Erythroblast (primary cell): ENCODE measurements at regions not wholly inside any gene's neighbourhood (a gene's known extent, or its start where the extent isn't known, plus 50 kb on each side); places are given as distances from the start of the nearest gene placed in this dataset.

Experiments used
- DNase-seq, 2 experiments: peaks; one replicate each; lab custom pipeline; 2025; lab: John Stamatoyannopoulos, UW
- GATA1 ChIP-seq: IDR thresholded peaks from 2 replicates; pipeline ENCODE4 v1.6.1; 2011; ENCODE audit warnings: low read depth, mild to moderate bottlenecking, control low read depth, low read length, moderate library complexity
- POLR2A ChIP-seq: IDR thresholded peaks from 2 replicates; pipeline ENCODE4 v1.6.1; 2011; ENCODE audit warnings: mild to moderate bottlenecking, low read length

DNA sequence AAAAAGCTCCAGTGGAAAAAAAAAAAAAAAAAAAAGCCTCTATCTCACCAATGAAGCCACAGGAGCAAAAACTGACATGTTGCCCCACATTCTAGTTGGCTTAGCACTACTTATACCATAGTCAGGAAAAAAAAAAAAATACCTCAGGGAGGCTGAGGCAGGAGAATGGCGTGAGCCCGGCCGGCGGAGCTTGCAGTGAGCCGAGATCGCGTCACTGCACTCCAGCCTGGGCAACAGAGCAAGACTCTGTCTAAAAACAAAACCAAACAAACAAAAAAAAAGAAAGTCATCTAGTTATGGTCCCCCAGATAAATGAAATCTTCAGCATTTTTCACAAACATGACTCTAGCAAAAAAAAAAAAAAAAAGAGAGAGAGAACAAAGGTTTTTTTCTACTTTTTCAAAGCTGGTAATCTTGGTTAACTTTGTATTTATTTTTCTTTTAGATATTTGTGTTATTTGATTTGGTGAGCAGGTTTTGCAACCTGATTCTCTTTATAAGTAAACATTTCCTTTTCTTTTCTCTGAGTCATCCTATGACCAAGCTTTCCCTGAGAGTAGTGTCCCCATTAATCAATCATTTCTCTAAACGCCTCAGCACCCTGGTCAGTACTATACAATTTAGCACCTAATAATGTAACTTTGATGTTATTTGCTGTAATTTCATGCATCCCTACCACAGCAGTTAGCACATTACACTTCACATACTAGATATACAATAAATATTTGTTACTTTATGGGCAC is 273.7 kb upstream of the PIK3C3 start:
- TF ChIP-seq POLR2A (no peak), GATA1 (no peak)
- DNase-seq: no peak

- no peak for DNase-seq
- TF ChIP-seq GATA1: no peak
- TF ChIP-seq POLR2A: no peak
Observed at GRCh38 chr18:41674506-41674905, 280.5 kb upstream of the PIK3C3 start.

DNA sequence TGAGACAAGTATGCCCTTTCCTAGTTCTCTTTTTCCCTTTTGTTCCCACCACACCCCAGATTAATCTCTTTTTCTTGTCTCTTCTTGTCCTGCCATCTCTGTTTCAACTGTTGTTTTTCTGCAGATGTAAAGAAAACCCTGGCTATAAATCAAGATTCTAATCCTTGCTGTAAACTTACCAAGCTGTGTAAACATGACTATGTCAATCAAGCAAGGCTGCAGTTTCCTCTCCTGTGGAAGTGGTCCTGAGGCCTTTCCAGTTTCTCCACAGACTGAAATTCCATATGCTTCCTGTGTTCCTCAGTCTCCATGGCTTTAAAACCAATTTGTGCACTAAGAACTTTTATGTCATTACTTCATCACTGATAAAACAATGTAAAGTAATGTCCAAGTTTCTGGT is 288.8 kb upstream of the PIK3C3 start:
- TF ChIP-seq POLR2A: no peak
- TF ChIP-seq GATA1: no peak
- DNase-seq: no peak

DNA sequence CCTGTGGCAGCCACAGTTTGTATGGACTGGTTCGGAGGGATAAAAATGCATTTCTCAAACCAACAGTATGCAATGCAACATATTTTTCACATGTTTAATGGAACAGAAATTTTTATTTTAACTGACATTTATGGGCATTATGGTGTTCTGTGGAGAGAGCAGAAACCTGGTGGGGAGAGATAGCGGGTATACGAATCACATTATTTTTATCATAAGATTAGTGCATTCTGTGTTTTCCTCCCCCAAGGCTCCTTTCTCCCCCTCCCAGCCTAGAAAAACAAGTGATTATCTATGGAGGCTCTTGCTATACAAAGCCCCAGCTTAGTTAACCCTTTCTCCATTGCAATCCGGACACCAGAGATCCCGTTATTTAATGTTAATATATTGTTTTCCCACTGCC is 289.8 kb upstream of the PIK3C3 start:
- no peak for TF ChIP-seq GATA1
- TF ChIP-seq POLR2A: no peak
- no peak for DNase-seq

DNA sequence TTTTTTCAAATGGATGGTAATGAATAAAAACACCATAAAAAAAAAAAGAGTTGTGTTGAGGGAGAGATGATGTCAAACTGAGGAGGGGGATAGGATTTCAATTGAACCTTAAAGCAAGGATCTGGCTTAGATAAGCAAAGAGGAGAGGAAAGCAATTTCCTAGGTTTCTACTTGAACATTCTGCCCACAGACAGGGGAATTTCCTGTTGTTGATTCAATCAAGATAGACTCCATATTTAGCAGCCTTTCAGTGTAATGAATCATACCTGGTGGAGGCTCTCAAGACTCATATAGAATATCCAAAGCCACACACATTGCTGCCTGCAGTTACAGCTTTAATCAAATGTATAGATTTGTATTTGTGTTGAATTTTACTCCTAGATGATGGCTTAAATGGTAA is 294.4 kb upstream of the PIK3C3 start:
- DNase-seq: no peak
- TF ChIP-seq POLR2A (no peak), GATA1 (no peak)

- no peak for DNase-seq
- no peak for TF ChIP-seq GATA1
- no peak for TF ChIP-seq POLR2A
Observed at GRCh38 chr18:41659438-41660130, 295.4 kb upstream of the PIK3C3 start.

- TF ChIP-seq GATA1 (no peak), POLR2A (no peak)
- DNase-seq: no peak
Observed at GRCh38 chr18:41657189-41657588, 297.8 kb upstream of the PIK3C3 start.

- no peak for DNase-seq
- TF ChIP-seq GATA1 (no peak), POLR2A (no peak)
Observed at GRCh38 chr18:41655074-41655473, 300.0 kb upstream of the PIK3C3 start.

DNA sequence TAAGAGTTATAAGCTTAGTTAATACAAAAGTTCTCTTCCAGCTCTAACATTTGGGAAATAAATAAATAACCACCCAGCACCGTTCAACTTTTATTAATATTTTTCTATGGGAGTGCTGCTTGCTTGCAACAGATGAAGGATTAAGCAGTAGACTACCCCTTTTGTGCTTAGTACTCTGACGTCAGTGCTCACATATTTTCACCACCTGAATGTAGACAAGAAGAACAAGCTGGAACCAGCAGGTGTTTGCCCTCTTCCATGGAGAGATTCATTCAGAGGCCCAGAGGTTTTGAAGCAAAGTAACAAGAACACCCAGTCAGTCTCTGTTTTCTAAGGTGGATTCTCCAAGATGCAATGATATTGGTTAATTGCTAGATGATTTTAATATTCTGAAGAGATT is 307.1 kb upstream of the PIK3C3 start:
- no peak for TF ChIP-seq GATA1
- no peak for TF ChIP-seq POLR2A
- DNase-seq: no peak

- TF ChIP-seq GATA1 (no peak), POLR2A (no peak)
- no peak for DNase-seq
Observed at GRCh38 chr18:41646915-41647620, 308.0 kb upstream of the PIK3C3 start.

GRCh38 chr18:41645589-41646360 is 309.3 kb upstream of the PIK3C3 start:
- DNase-seq: no peak
- no peak for TF ChIP-seq POLR2A
- TF ChIP-seq GATA1: no peak

DNA sequence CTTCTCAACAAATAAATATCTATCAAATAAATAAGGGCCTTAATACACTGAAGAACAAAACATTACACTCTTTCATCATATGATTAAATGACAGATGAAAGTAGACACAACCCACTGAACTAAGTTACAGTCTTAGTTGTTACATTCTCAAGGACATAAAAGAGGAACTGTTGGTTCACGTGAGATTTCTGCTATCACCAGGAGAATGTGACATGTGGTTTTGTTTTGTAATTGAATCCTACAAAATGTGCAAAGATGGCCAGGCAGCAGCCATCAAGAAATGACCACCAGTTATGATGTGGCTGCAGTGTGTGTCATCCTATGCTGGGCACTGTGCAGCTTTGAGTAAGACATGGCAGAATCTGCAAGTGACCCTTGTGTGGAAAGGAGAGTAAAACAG is 310.6 kb upstream of the PIK3C3 start:
- DNase-seq: no peak
- no peak for TF ChIP-seq GATA1
- no peak for TF ChIP-seq POLR2A

- TF ChIP-seq GATA1 (no peak), POLR2A (no peak)
- DNase-seq: no peak
Observed at GRCh38 chr18:41643427-41643826, 311.6 kb upstream of the PIK3C3 start.
